ENCODE measurements at regions not wholly inside any gene's neighbourhood (a gene's known extent, or its start where the extent isn't known, plus 50 kb on each side); places are given as distances from the start of the nearest gene placed in this dataset.

DNA sequence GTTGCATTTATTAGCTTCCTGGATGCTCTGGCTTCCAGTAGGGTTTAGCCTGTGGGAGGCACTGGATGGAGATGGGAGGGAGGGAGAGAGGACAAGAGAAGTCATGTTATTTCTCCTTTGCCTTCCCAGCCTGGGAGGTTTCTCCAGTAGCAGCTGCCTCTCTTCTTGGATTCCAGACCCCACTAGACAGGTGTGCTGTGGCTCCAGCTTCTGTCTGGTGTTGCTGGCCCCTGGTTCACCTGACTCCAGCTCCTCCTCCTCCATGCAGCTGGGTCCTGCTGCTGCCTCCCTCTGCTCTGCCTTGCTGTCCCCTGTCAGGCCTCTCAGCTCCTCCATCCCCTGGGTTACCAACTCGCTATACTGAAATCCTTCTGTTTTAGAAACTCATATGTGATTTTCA is 188.9 kb upstream of the TNP1 start:
- H2AFZ ChIP-seq (ENCODE audit: low read depth) = no peak overlapping the region
- no peaks in the 10 kb centered on the region for H3K79me2 ChIP-seq (ENCODE audit: insufficient read depth)
- no peak overlapping the region for H3K27ac ChIP-seq (ENCODE audit: low read depth in 2 of 2, low read length in 1 of 2)
- WGBS (ENCODE audit: low lambda C conversion rate) = 81% methylated on average over 1 of the region's 1 CpG
- H3F3A ChIP-seq (replicated peaks; ENCODE audit: insufficient read depth) = no peaks in the 10 kb centered on the region
- TF ChIP-seq EP300 (IDR thresholded peaks at IDR 0.05; ENCODE audit: borderline replicate concordance in 1 of 2, low read depth in 1 of 2, low read length in 1 of 2) = no peak
- TF ChIP-seq, protein P1, sequence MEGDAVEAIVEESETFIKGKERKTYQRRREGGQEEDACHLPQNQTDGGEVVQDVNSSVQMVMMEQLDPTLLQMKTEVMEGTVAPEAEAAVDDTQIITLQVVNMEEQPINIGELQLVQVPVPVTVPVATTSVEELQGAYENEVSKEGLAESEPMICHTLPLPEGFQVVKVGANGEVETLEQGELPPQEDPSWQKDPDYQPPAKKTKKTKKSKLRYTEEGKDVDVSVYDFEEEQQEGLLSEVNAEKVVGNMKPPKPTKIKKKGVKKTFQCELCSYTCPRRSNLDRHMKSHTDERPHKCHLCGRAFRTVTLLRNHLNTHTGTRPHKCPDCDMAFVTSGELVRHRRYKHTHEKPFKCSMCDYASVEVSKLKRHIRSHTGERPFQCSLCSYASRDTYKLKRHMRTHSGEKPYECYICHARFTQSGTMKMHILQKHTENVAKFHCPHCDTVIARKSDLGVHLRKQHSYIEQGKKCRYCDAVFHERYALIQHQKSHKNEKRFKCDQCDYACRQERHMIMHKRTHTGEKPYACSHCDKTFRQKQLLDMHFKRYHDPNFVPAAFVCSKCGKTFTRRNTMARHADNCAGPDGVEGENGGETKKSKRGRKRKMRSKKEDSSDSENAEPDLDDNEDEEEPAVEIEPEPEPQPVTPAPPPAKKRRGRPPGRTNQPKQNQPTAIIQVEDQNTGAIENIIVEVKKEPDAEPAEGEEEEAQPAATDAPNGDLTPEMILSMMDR (IDR thresholded peaks at IDR 0.05) = no peak
- no peak for TF ChIP-seq GABPA (IDR thresholded peaks at IDR 0.05; ENCODE audit: low read depth)
- TF ChIP-seq TAF1 (IDR thresholded peaks at IDR 0.05; ENCODE audit: borderline replicate concordance, low read depth, low read length) = no peak
- no peak for TF ChIP-seq RCOR1 (IDR thresholded peaks at IDR 0.05; ENCODE audit: low read length)
- TF ChIP-seq, protein P2, sequence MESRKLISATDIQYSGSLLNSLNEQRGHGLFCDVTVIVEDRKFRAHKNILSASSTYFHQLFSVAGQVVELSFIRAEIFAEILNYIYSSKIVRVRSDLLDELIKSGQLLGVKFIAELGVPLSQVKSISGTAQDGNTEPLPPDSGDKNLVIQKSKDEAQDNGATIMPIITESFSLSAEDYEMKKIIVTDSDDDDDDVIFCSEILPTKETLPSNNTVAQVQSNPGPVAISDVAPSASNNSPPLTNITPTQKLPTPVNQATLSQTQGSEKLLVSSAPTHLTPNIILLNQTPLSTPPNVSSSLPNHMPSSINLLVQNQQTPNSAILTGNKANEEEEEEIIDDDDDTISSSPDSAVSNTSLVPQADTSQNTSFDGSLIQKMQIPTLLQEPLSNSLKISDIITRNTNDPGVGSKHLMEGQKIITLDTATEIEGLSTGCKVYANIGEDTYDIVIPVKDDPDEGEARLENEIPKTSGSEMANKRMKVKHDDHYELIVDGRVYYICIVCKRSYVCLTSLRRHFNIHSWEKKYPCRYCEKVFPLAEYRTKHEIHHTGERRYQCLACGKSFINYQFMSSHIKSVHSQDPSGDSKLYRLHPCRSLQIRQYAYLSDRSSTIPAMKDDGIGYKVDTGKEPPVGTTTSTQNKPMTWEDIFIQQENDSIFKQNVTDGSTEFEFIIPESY (IDR thresholded peaks at IDR 0.05; ENCODE audit: borderline replicate concordance, low read depth) = no peak
- no peak for TF ChIP-seq JUND (IDR thresholded peaks at IDR 0.05)
- TF ChIP-seq RXRA (IDR thresholded peaks at IDR 0.05; ENCODE audit: borderline replicate concordance, low read depth) = no peak
- no peak for TF ChIP-seq RAD21 (IDR thresholded peaks at IDR 0.05; ENCODE audit: low read length)
- TF ChIP-seq, protein P3, sequence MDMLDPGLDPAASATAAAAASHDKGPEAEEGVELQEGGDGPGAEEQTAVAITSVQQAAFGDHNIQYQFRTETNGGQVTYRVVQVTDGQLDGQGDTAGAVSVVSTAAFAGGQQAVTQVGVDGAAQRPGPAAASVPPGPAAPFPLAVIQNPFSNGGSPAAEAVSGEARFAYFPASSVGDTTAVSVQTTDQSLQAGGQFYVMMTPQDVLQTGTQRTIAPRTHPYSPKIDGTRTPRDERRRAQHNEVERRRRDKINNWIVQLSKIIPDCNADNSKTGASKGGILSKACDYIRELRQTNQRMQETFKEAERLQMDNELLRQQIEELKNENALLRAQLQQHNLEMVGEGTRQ (IDR thresholded peaks at IDR 0.05; ENCODE audit: borderline replicate concordance, low read depth, low read length) = no peak
- no peak overlapping the region for H3K4me2 ChIP-seq
- no peaks in the 10 kb centered on the region for H3K9me3 ChIP-seq
- DNase-seq = no peak
- H3K4me1 ChIP-seq (ENCODE audit: control insufficient read depth in 1 of 2, insufficient read depth in 2 of 2, low read depth in 1 of 2, low read length in 1 of 2) = peaks cover 0 to 2% of the 10 kb centered on the region in 2 experiments; a peak in 1 of 4 replicates
- no peaks in the 10 kb centered on the region for H4K20me1 ChIP-seq (ENCODE audit: insufficient read depth)
- no peak overlapping the region for H3K4me3 ChIP-seq (ENCODE audit: low read depth in 2 of 2, low read length in 1 of 2)
- no peaks in the 10 kb centered on the region for H3K9me2 ChIP-seq
- CTCF ChIA-PET = interaction anchor here (0.7 to 1.8 kb wide), 2 partner anchors 9 to 33 kb away, joined by 3 to 6 read pairs; no protein-coding TSS in a partner anchor
- no peaks in the 10 kb centered on the region for H3K27me3 ChIP-seq (ENCODE audit: insufficient read depth)
- no peaks in the 10 kb centered on the region for H3K36me3 ChIP-seq (replicated peaks in 1 of 2; ENCODE audit: control insufficient read depth in 1 of 2, insufficient read depth in 2 of 2, low read length in 1 of 2)
- POLR2A ChIA-PET = no interaction called here
- H3K9ac ChIP-seq = no peak overlapping the region

DNA sequence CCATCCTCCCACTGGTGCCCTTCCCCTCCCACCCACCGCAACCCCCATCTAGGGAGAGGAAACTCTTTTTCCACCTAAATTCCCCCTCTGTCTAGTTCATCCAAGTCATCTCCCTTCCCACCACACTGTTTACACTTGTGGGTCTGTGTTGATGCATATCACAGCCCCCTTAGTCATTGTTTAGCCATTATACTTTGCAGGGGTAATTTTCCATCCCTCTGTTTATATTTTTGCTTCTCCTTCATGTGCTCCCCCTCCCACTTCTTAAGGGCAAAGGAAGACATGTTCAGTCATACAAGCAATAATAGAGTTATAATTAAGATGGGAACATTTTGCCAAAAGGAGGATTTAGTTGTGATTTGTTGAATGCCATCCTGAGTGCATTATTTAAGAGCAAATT is 187.8 kb upstream of the TNP1 start:
- CTCF ChIA-PET = no interaction called here
- Histone ChIP-seq H2AFZ (ENCODE audit: low read depth) (peak overlapping the region; percentile 64; the same call in 1 of the 2 replicates), H4K20me1 (ENCODE audit: insufficient read depth) (no peaks in the 10 kb centered on the region), H3K9me2 (no peaks in the 10 kb centered on the region), H3K9me3 (no peaks in the 10 kb centered on the region), H3K36me3 (replicated peaks in 1 of 2; ENCODE audit: control insufficient read depth in 1 of 2, insufficient read depth in 2 of 2, low read length in 1 of 2) (no peaks in the 10 kb centered on the region), H3K9ac (no peak overlapping the region), H3K79me2 (ENCODE audit: insufficient read depth) (no peaks in the 10 kb centered on the region), H3F3A (replicated peaks; ENCODE audit: insufficient read depth) (no peaks in the 10 kb centered on the region), H3K4me2 (no peak overlapping the region), H3K27me3 (ENCODE audit: insufficient read depth) (no peaks in the 10 kb centered on the region), H3K27ac (ENCODE audit: low read depth in 2 of 2, low read length in 1 of 2) (no peak overlapping the region), H3K4me1 (ENCODE audit: control insufficient read depth in 1 of 2, insufficient read depth in 2 of 2, low read depth in 1 of 2, low read length in 1 of 2) (peaks cover 0 to 2% of the 10 kb centered on the region in 2 experiments; a peak in 1 of 4 replicates), H3K4me3 (ENCODE audit: low read depth in 2 of 2, low read length in 1 of 2) (no peak overlapping the region)
- 88% methylated on average over 1 of the region's 1 CpG for WGBS (ENCODE audit: low lambda C conversion rate)
- POLR2A ChIA-PET = no interaction called here
- no peak for DNase-seq
- no peak for TF ChIP-seq NFIC (IDR thresholded peaks at IDR 0.05; ENCODE audit: borderline replicate concordance)
- no peak for TF ChIP-seq EP300 (IDR thresholded peaks at IDR 0.05; ENCODE audit: borderline replicate concordance in 1 of 2, low read depth in 1 of 2, low read length in 1 of 2)
- no peak for TF ChIP-seq POLR2AphosphoS5 (IDR thresholded peaks at IDR 0.05; ENCODE audit: low read depth, low read length)
- TF ChIP-seq RCOR1 (IDR thresholded peaks at IDR 0.05; ENCODE audit: low read length) = no peak
- TF ChIP-seq, protein P4, sequence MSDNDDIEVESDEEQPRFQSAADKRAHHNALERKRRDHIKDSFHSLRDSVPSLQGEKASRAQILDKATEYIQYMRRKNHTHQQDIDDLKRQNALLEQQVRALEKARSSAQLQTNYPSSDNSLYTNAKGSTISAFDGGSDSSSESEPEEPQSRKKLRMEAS (IDR thresholded peaks at IDR 0.05; ENCODE audit: low read depth) = no peak
- TF ChIP-seq ELF1 (IDR thresholded peaks at IDR 0.05) = no peak
- TF ChIP-seq, protein P5, sequence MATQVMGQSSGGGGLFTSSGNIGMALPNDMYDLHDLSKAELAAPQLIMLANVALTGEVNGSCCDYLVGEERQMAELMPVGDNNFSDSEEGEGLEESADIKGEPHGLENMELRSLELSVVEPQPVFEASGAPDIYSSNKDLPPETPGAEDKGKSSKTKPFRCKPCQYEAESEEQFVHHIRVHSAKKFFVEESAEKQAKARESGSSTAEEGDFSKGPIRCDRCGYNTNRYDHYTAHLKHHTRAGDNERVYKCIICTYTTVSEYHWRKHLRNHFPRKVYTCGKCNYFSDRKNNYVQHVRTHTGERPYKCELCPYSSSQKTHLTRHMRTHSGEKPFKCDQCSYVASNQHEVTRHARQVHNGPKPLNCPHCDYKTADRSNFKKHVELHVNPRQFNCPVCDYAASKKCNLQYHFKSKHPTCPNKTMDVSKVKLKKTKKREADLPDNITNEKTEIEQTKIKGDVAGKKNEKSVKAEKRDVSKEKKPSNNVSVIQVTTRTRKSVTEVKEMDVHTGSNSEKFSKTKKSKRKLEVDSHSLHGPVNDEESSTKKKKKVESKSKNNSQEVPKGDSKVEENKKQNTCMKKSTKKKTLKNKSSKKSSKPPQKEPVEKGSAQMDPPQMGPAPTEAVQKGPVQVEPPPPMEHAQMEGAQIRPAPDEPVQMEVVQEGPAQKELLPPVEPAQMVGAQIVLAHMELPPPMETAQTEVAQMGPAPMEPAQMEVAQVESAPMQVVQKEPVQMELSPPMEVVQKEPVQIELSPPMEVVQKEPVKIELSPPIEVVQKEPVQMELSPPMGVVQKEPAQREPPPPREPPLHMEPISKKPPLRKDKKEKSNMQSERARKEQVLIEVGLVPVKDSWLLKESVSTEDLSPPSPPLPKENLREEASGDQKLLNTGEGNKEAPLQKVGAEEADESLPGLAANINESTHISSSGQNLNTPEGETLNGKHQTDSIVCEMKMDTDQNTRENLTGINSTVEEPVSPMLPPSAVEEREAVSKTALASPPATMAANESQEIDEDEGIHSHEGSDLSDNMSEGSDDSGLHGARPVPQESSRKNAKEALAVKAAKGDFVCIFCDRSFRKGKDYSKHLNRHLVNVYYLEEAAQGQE (IDR thresholded peaks at IDR 0.05; ENCODE audit: low read depth, low read length) = no peak
- no peak for TF ChIP-seq NRF1 (IDR thresholded peaks at IDR 0.05; ENCODE audit: low read depth, low read length)
- TF ChIP-seq, protein P2 (IDR thresholded peaks at IDR 0.05; ENCODE audit: borderline replicate concordance, low read depth) = no peak
- no peak for TF ChIP-seq MEF2A (IDR thresholded peaks at IDR 0.05; ENCODE audit: borderline replicate concordance, low read depth)
